AG09309 (cell line): ENCODE measurements at regions not wholly inside any gene's neighbourhood (a gene's known extent, or its start where the extent isn't known, plus 50 kb on each side); places are given as distances from the start of the nearest gene placed in this dataset.

Experiments
- DNase-seq: peaks from one replicate; pipeline ENCODE4 v3.0.0-alpha.2; 2010; ENCODE audit warnings: low read depth
- H3K4me3 ChIP-seq: 2 replicates; pipeline ENCODE4 v1.5.1; 2011; ENCODE audit warnings: mild to moderate bottlenecking, low read depth, low read length, moderate library complexity; ENCODE audit not compliant: control insufficient read depth
- CTCF ChIP-seq: IDR thresholded peaks from 2 replicates; pipeline ENCODE4 v1.5.1; 2011; ENCODE audit warnings: mild to moderate bottlenecking, low read depth, low read length, inconsistent platforms; ENCODE audit not compliant: insufficient read depth, control insufficient read depth; ENCODE audit errors: missing control alignments

- TF ChIP-seq CTCF = no peak
- no peak overlapping the region for H3K4me3 ChIP-seq
Observed at GRCh38 chr4:187063251-187063650, 339.6 kb upstream of the FAT1 start.

GRCh38 chr4:187064033-187064432, 340.4 kb upstream of the FAT1 start:
- no peak for TF ChIP-seq CTCF
- no peak overlapping the region for H3K4me3 ChIP-seq
- no peak for DNase-seq

More at GRCh38 chr4:187063251-187063650, 339.6 kb upstream of the FAT1 start:
- DNase-seq = no peak

- H3K4me3 ChIP-seq = no peak overlapping the region
- TF ChIP-seq CTCF = no peak
- DNase-seq = no peak
Observed at GRCh38 chr4:187065396-187065795, 341.7 kb upstream of the FAT1 start.

GRCh38 chr4:187065806-187066205, 342.1 kb upstream of the FAT1 start:
- no peak overlapping the region for H3K4me3 ChIP-seq
- DNase-seq = no peak
- no peak for TF ChIP-seq CTCF

GRCh38 chr4:187069398-187069797, 345.7 kb upstream of the FAT1 start:
- no peak for TF ChIP-seq CTCF
- no peak for DNase-seq

GRCh38 chr4:187070158-187070557, 346.5 kb upstream of the FAT1 start:
- DNase-seq = no peak
- no peak overlapping the region for H3K4me3 ChIP-seq
- no peak for TF ChIP-seq CTCF

More at GRCh38 chr4:187069398-187069797, 345.7 kb upstream of the FAT1 start:
- no peak overlapping the region for H3K4me3 ChIP-seq

GRCh38 chr4:187070740-187071139, 347.1 kb upstream of the FAT1 start:
- TF ChIP-seq CTCF = no peak
- H3K4me3 ChIP-seq = no peak overlapping the region
- DNase-seq = no peak
